BLaER1 treated with 17β-estradiol and CSF1 and Interleukin-3, amounts not matched to agents 10 nM and 100 nM (cell line): ENCODE measurements at regions not wholly inside any gene's neighbourhood (a gene's known extent, or its start where the extent isn't known, plus 50 kb on each side); places are given as distances from the start of the nearest gene placed in this dataset.
"Not testable (repeated sequence)": the region's sequence is repeated elsewhere in the genome, so short reads cannot be mapped to it uniquely, and the experiment has no call there.

Experiments used
- H3K27ac ChIP-seq, 11 experiments: shearing (Covaris generic); formaldehyde crosslinking; 2 replicates each; pipeline ENCODE4 v1.8.1; 2022
- H3K27me3 ChIP-seq, 11 experiments: shearing (Covaris generic); formaldehyde crosslinking; 2 replicates each; pipeline ENCODE4 v1.8.1; 2022
- H3K36me3 ChIP-seq, 11 experiments: shearing (Covaris generic); formaldehyde crosslinking; 2 replicates each; pipeline ENCODE4 v1.8.1; 2022
- H3K4me1 ChIP-seq, 10 experiments: shearing (Covaris generic); formaldehyde crosslinking; 2 replicates each; pipeline ENCODE4 v1.8.1; 2022
- H3K4me2 ChIP-seq, 11 experiments: shearing (Covaris generic); formaldehyde crosslinking; 2 replicates each; pipeline ENCODE4 v1.8.1; 2022
- H3K4me3 ChIP-seq, 10 experiments: shearing (Covaris generic); formaldehyde crosslinking; 2 replicates each; pipeline ENCODE4 v1.8.1; 2022
- H3K9ac ChIP-seq, 11 experiments: shearing (Covaris generic); formaldehyde crosslinking; 2 replicates each; pipeline ENCODE4 v1.8.1; 2022
- H3K9me3 ChIP-seq, 11 experiments: shearing (Covaris generic); formaldehyde crosslinking; replicated peaks in 1 of 11; 2 replicates each; pipeline ENCODE4 v1.8.1; 2022
- H4K20me1 ChIP-seq, 11 experiments: shearing (Covaris generic); formaldehyde crosslinking; 2 replicates each; pipeline ENCODE4 v1.8.1; 2022
- Cebpa-rat ChIP-seq, 11 experiments: shearing (Covaris generic); IDR thresholded peaks; 2 replicates each; pipeline ENCODE4 v1.8.1; 2022

- H3K27me3 ChIP-seq: no peaks in the 10 kb centered on the region
- TF ChIP-seq Cebpa-rat (IDR thresholded peaks at IDR 0.05): no peak
- H3K27ac ChIP-seq: no peak overlapping the region
Measured at GRCh38 chr4:137738375-137738990, 206.2 kb upstream of the PCDH18 start.

GRCh38 chr4:137735561-137736104 lies 203.3 kb upstream of the PCDH18 start:
- H3K36me3 ChIP-seq: no peaks in the 10 kb centered on the region
- H3K4me1 ChIP-seq: no peaks in the 10 kb centered on the region
- H3K9me3 ChIP-seq: peaks cover 19 to 32% (median 21%) of the 10 kb centered on the region in 11 experiments; a peak in 20 of 22 replicates
- TF ChIP-seq Cebpa-rat (IDR thresholded peaks at IDR 0.05): no peak
- no peaks in the 10 kb centered on the region for H4K20me1 ChIP-seq
- H3K27me3 ChIP-seq: no peaks in the 10 kb centered on the region
- no peak overlapping the region for H3K9ac ChIP-seq
- no peak overlapping the region for H3K4me3 ChIP-seq
- no peak overlapping the region for H3K4me2 ChIP-seq
- no peak overlapping the region for H3K27ac ChIP-seq

More at GRCh38 chr4:137738375-137738990, 206.2 kb upstream of the PCDH18 start:
- H4K20me1 ChIP-seq: no peaks in the 10 kb centered on the region
- no peak overlapping the region for H3K9ac ChIP-seq
- peaks cover 5 to 16% (median 5%) of the 10 kb centered on the region in 11 experiments; a peak in 20 of 22 replicates for H3K9me3 ChIP-seq
- H3K36me3 ChIP-seq: no peaks in the 10 kb centered on the region
- no peak overlapping the region for H3K4me3 ChIP-seq
- no peak overlapping the region for H3K4me2 ChIP-seq
- no peaks in the 10 kb centered on the region for H3K4me1 ChIP-seq

GRCh38 chr4:137733174-137734141 lies 201.2 kb upstream of the PCDH18 start:
- H3K9ac ChIP-seq, H3K27ac ChIP-seq, H4K20me1 ChIP-seq, H3K4me3 ChIP-seq, H3K27me3 ChIP-seq, H3K4me2 ChIP-seq, H3K36me3 ChIP-seq, H3K4me1 ChIP-seq: not testable (repeated sequence)
- H3K9me3 ChIP-seq: peaks cover 19 to 32% (median 21%) of the 10 kb centered on the region in 11 experiments; a peak in 20 of 22 replicates

- Histone ChIP-seq H3K9me3 (peaks cover 0 to 10% (median 0%) of the 10 kb centered on the region in 11 experiments; a peak in 7 of 22 replicates), H3K27me3 (no peaks in the 10 kb centered on the region), H3K4me1 (no peaks in the 10 kb centered on the region), H3K9ac (no peak overlapping the region), H3K4me2 (no peak overlapping the region), H3K4me3 (no peak overlapping the region), H3K27ac (no peak overlapping the region), H4K20me1 (no peaks in the 10 kb centered on the region), H3K36me3 (no peaks in the 10 kb centered on the region)
- no peak for TF ChIP-seq Cebpa-rat (IDR thresholded peaks at IDR 0.05)
Measured at GRCh38 chr4:137722910-137723309, 190.6 kb upstream of the PCDH18 start.

GRCh38 chr4:137711502-137711901 lies 179.2 kb upstream of the PCDH18 start:
- Histone ChIP-seq H3K4me3 (no peak overlapping the region), H3K4me2 (no peak overlapping the region), H3K27me3 (no peaks in the 10 kb centered on the region), H3K9ac (no peak overlapping the region), H4K20me1 (no peaks in the 10 kb centered on the region), H3K36me3 (no peaks in the 10 kb centered on the region), H3K9me3 (peaks cover 0 to 4% (median 0%) of the 10 kb centered on the region in 11 experiments; a peak in 1 of 22 replicates), H3K4me1 (peaks cover 0 to 24% (median 0%) of the 10 kb centered on the region in 10 experiments; a peak in 4 of 20 replicates), H3K27ac (no peak overlapping the region)
- no peak for TF ChIP-seq Cebpa-rat (IDR thresholded peaks at IDR 0.05)

GRCh38 chr4:137707626-137708025 lies 175.3 kb upstream of the PCDH18 start:
- no peaks in the 10 kb centered on the region for H3K27me3 ChIP-seq
- no peaks in the 10 kb centered on the region for H4K20me1 ChIP-seq
- H3K9ac ChIP-seq: no peak overlapping the region
- no peak overlapping the region for H3K27ac ChIP-seq
- no peaks in the 10 kb centered on the region for H3K36me3 ChIP-seq
- no peak overlapping the region for H3K4me3 ChIP-seq
- TF ChIP-seq Cebpa-rat (IDR thresholded peaks at IDR 0.05): no peak
- H3K4me1 ChIP-seq: peaks cover 0 to 60% (median 9%) of the 10 kb centered on the region in 10 experiments; a peak in 12 of 20 replicates
- H3K4me2 ChIP-seq: 0 out of 22 replicates have a peak overlapping the region, but pooled peaks of 1 of the 11 experiments have one; percentile 13
- peaks cover 0 to 8% (median 0%) of the 10 kb centered on the region in 11 experiments; a peak in 1 of 22 replicates for H3K9me3 ChIP-seq

- Histone ChIP-seq H3K9ac (no peak overlapping the region), H3K4me1 (peaks cover 0 to 64% (median 9%) of the 10 kb centered on the region in 10 experiments; a peak in 12 of 20 replicates), H3K9me3 (peaks cover 0 to 13% (median 0%) of the 10 kb centered on the region in 11 experiments; a peak in 1 of 22 replicates), H3K27me3 (no peaks in the 10 kb centered on the region), H3K4me3 (no peak overlapping the region), H3K4me2 (0 out of 22 replicates have a peak overlapping the region, but pooled peaks of 1 of the 11 experiments have one; percentile 13), H4K20me1 (no peaks in the 10 kb centered on the region), H3K27ac (no peak overlapping the region), H3K36me3 (no peaks in the 10 kb centered on the region)
- no peak for TF ChIP-seq Cebpa-rat (IDR thresholded peaks at IDR 0.05)
Measured at GRCh38 chr4:137707102-137707620, 174.9 kb upstream of the PCDH18 start.

- Histone ChIP-seq H3K36me3 (no peaks in the 10 kb centered on the region), H3K27me3 (no peaks in the 10 kb centered on the region), H4K20me1 (no peaks in the 10 kb centered on the region), H3K4me1 (peaks cover 0 to 77% (median 9%) of the 10 kb centered on the region in 10 experiments; a peak in 12 of 20 replicates), H3K9ac (peak overlapping the region in 4 of 11 experiments; percentile 61 to 91 (median 84); a peak in 8 of 22 replicates), H3K9me3 (peaks cover 0 to 32% (median 12%) of the 10 kb centered on the region in 11 experiments; a peak in 17 of 22 replicates), H3K27ac (peak overlapping the region in 7 of 11 experiments; percentile 26 to 99 (median 81); a peak in 12 of 22 replicates), H3K4me3 (no peak overlapping the region), H3K4me2 (peak overlapping the region in 9 of 11 experiments; percentile 10 to 80 (median 50); a peak in 15 of 22 replicates)
- TF ChIP-seq Cebpa-rat (IDR thresholded peaks at IDR 0.05): peak in 1 of 11 experiments; percentile 48; a peak in 1 of 22 replicates
Measured at GRCh38 chr4:137705171-137705783, 173.0 kb upstream of the PCDH18 start.
